ENCODE measurements at regions not wholly inside any gene's neighbourhood (a gene's known extent, or its start where the extent isn't known, plus 50 kb on each side); places are given as distances from the start of the nearest gene placed in this dataset.

- Histone ChIP-seq H2AFZ (ENCODE audit: low read length) (no peak overlapping the region), H3K9me3 (ENCODE audit: low read depth, low read length) (no peaks in the 10 kb centered on the region), H4K20me1 (ENCODE audit: insufficient read depth, low read length) (no peaks in the 10 kb centered on the region), H3K36me3 (ENCODE audit: insufficient read depth, low read length) (no peaks in the 10 kb centered on the region), H3K4me1 (ENCODE audit: insufficient read depth, low read length) (no peaks in the 10 kb centered on the region), H3K4me3 (ENCODE audit: insufficient read depth, low read length) (no peak overlapping the region), H3K4me2 (ENCODE audit: insufficient read depth, low read length) (no peak overlapping the region), H3K79me2 (ENCODE audit: insufficient read depth, low read length) (no peaks in the 10 kb centered on the region), H3K27me3 (ENCODE audit: insufficient read depth, low read length) (no peaks in the 10 kb centered on the region), H3K27ac (ENCODE audit: low read depth, low read length) (no peak overlapping the region)
- TF ChIP-seq CTCF (IDR thresholded peaks at IDR 0.05; ENCODE audit: extremely low read depth, low read depth, low read length) = no peak
- DNase-seq (ENCODE audit: insufficient read length, low spot score, missing footprints) = no peak
Measured at GRCh38 chr7:47702080-47702479, 120.2 kb upstream of the TNS3 start.

DNA sequence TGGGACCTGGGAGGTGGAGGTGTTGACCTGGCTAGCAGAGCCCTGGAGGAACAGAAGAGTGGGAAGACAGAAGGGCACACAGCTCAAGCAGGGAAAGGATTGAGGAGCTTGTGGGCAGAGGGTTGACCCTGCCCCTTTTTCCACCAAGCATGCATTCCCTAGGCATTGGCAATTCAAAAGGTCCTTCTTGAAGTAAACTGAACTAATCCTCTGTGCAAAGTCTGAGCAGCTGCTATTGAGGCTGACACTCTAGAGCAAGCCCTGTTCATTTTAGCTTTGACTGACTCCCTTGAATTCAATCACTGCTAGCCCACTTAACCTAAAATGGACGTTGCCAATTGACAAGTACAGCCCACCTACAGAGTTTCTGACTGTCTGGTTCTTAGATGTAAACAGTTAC, 116.5 kb upstream of the TNS3 start:
- TF ChIP-seq CTCF (IDR thresholded peaks at IDR 0.05; ENCODE audit: extremely low read depth, low read depth, low read length) = no peak
- no peaks in the 10 kb centered on the region for H4K20me1 ChIP-seq (ENCODE audit: insufficient read depth, low read length)
- no peak overlapping the region for H3K27ac ChIP-seq (ENCODE audit: low read depth, low read length)
- no peak overlapping the region for H3K4me2 ChIP-seq (ENCODE audit: insufficient read depth, low read length)
- no peak overlapping the region for H3K4me3 ChIP-seq (ENCODE audit: insufficient read depth, low read length)
- H3K36me3 ChIP-seq (ENCODE audit: insufficient read depth, low read length) = no peaks in the 10 kb centered on the region
- H2AFZ ChIP-seq (ENCODE audit: low read length) = no peak overlapping the region
- H3K79me2 ChIP-seq (ENCODE audit: insufficient read depth, low read length) = no peaks in the 10 kb centered on the region
- H3K9me3 ChIP-seq (ENCODE audit: low read depth, low read length) = no peaks in the 10 kb centered on the region
- no peaks in the 10 kb centered on the region for H3K4me1 ChIP-seq (ENCODE audit: insufficient read depth, low read length)
- no peaks in the 10 kb centered on the region for H3K27me3 ChIP-seq (ENCODE audit: insufficient read depth, low read length)
- no peak for DNase-seq (ENCODE audit: insufficient read length, low spot score, missing footprints)

DNA sequence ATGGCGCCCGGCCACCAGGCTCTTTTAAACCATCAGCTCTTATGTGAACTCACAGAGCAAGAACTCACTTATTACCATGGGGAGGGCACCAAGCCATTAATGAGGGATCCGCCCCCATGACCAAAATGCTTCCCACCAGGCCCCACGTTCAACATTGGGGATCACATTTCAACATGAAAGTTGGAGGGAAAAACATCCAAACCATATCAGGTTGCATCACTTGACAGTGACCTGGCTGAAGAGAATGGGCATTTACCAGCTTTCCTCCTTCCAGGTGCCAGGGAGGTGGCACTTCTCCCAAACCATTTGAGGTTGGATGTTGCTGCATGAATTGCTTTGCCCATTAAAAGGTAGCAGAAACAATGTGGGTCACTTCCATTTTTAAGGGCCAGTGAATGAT, 115.6 kb upstream of the TNS3 start:
- Histone ChIP-seq H3K36me3 (ENCODE audit: insufficient read depth, low read length) (no peaks in the 10 kb centered on the region), H3K4me1 (ENCODE audit: insufficient read depth, low read length) (no peaks in the 10 kb centered on the region), H2AFZ (ENCODE audit: low read length) (no peak overlapping the region), H3K27me3 (ENCODE audit: insufficient read depth, low read length) (no peaks in the 10 kb centered on the region), H3K27ac (ENCODE audit: low read depth, low read length) (no peak overlapping the region), H4K20me1 (ENCODE audit: insufficient read depth, low read length) (no peaks in the 10 kb centered on the region), H3K9me3 (ENCODE audit: low read depth, low read length) (no peaks in the 10 kb centered on the region), H3K79me2 (ENCODE audit: insufficient read depth, low read length) (no peaks in the 10 kb centered on the region), H3K4me2 (ENCODE audit: insufficient read depth, low read length) (no peak overlapping the region), H3K4me3 (ENCODE audit: insufficient read depth, low read length) (no peak overlapping the region)
- TF ChIP-seq CTCF (IDR thresholded peaks at IDR 0.05; ENCODE audit: extremely low read depth, low read depth, low read length) = no peak
- DNase-seq (ENCODE audit: insufficient read length, low spot score, missing footprints) = no peak

DNA sequence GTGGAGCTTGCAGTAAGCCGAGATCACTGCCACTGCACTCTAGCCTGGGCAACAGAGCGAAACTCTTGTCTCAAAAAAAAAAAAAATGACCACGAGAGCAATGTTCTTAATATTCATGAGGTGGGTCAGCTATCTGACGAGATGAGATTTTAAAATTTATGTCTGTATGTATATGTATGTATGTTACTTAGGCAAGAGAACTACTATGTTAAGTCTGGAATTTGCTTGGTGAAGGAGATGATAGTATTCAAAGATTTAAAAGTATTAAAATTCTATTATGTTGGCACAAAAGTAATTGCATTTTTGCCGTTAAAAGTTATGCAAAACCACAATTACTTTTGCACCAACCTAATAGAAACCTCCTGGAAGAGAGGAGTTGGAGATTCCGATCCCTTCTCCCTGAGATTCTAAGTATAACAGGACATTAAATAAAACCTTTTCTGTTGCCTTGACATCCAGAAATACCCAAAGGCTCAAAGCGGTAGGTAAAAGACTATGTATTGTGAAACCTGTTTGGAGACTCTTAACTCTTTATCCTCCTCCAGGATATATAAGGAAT, 114.3 kb upstream of the TNS3 start:
- H3K27me3 ChIP-seq (ENCODE audit: insufficient read depth, low read length) = no peaks in the 10 kb centered on the region
- DNase-seq (ENCODE audit: insufficient read length, low spot score, missing footprints) = no peak
- TF ChIP-seq CTCF (IDR thresholded peaks at IDR 0.05; ENCODE audit: extremely low read depth, low read depth, low read length) = no peak
- H2AFZ ChIP-seq (ENCODE audit: low read length) = no peak overlapping the region
- no peaks in the 10 kb centered on the region for H3K9me3 ChIP-seq (ENCODE audit: low read depth, low read length)
- H3K4me1 ChIP-seq (ENCODE audit: insufficient read depth, low read length) = peaks cover 2% of the 10 kb centered on the region
- no peak overlapping the region for H3K4me3 ChIP-seq (ENCODE audit: insufficient read depth, low read length)
- H4K20me1 ChIP-seq (ENCODE audit: insufficient read depth, low read length) = no peaks in the 10 kb centered on the region
- no peaks in the 10 kb centered on the region for H3K36me3 ChIP-seq (ENCODE audit: insufficient read depth, low read length)
- H3K79me2 ChIP-seq (ENCODE audit: insufficient read depth, low read length) = no peaks in the 10 kb centered on the region
- no peak overlapping the region for H3K4me2 ChIP-seq (ENCODE audit: insufficient read depth, low read length)
- H3K27ac ChIP-seq (ENCODE audit: low read depth, low read length) = no peak overlapping the region

All from osteoblast (primary cell).